SK-N-MC (cell line): ENCODE measurements at regions not wholly inside any gene's neighbourhood (a gene's known extent, or its start where the extent isn't known, plus 50 kb on each side); places are given as distances from the start of the nearest gene placed in this dataset.

Source experiments
- EZH2 ChIP-seq: fragments of 200-600 bp; sonication (generic); IDR thresholded peaks from one replicate; pipeline ENCODE4 v1.6.1; 2017; ENCODE audit warnings: antibody characterized with exemption
- FOXP2 ChIP-seq: optimal IDR thresholded peaks from 2 replicates; pipeline ENCODE3; 2011; ENCODE audit warnings: mild to moderate bottlenecking, moderate library complexity; ENCODE audit not compliant: insufficient read depth; ENCODE audit errors: extremely low read length, control extremely low read depth
- POLR2AphosphoS5 ChIP-seq: IDR thresholded peaks from 2 replicates; pipeline ENCODE4 v1.6.1; 2012; ENCODE audit warnings: mild to moderate bottlenecking, low read depth, low read length, borderline replicate concordance

- TF ChIP-seq EZH2 (no peak), POLR2AphosphoS5 (no peak), FOXP2 (no peak)
Measured at GRCh38 chr6:133779916-133780695, 108.8 kb upstream of the TCF21 start.
